ENCODE measurements at regions not wholly inside any gene's neighbourhood (a gene's known extent, or its start where the extent isn't known, plus 50 kb on each side); places are given as distances from the start of the nearest gene placed in this dataset.

- ChIA-PET POLR2A (no interaction called here), CTCF (no interaction called here)
- BruUV-seq (replicated peaks) = no TSS peak
- Histone ChIP-seq H3K4me3 (ENCODE audit: low read depth in 2 of 2, low read length in 2 of 2) (no peak overlapping the region), H3K4me1 (ENCODE audit: control insufficient read depth, insufficient read depth, low read length) (no peaks in the 10 kb centered on the region; the same call in 1 of the 2 replicates), H3K9me3 (ENCODE audit: control insufficient read depth, insufficient read depth, low read depth, low read length) (no peaks in the 10 kb centered on the region), H3K27me3 (ENCODE audit: control insufficient read depth, insufficient read depth, low read length) (no peaks in the 10 kb centered on the region), H3K27ac (ENCODE audit: low read length) (no peak overlapping the region), H3K36me3 (ENCODE audit: control insufficient read depth, insufficient read depth, low read length) (no peaks in the 10 kb centered on the region)
- no peak for TF ChIP-seq TCF7L2 (IDR thresholded peaks at IDR 0.05; ENCODE audit: low read depth, low read length)
- TF ChIP-seq SIN3A (IDR thresholded peaks at IDR 0.05; ENCODE audit: borderline replicate concordance, insufficient read depth, low read depth, low read length) = no peak
- TF ChIP-seq REST (IDR thresholded peaks at IDR 0.05; ENCODE audit: insufficient read depth in 1 of 2, low read depth in 2 of 2, low read length in 1 of 2) = no peak
- no peak for TF ChIP-seq POLR2AphosphoS5 (IDR thresholded peaks at IDR 0.05; ENCODE audit: low read depth, low read length)
- TF ChIP-seq CTCF (IDR thresholded peaks at IDR 0.05) = no peak
- intact Hi-C loops (cut with micrococcal nuclease; ENCODE audit: unreplicated experiment) = no loop called here
- DNase-seq (ENCODE audit: low read depth, low spot score) (no peak), ATAC-seq (no peak)
- in situ Hi-C loops (cut with HindIII; ENCODE audit: low pct_unique_long_range_greater_than_20kb, low sequenced_read_pairs) = no loop called here
Observed at GRCh38 chr6:9581155-9581554, 833.7 kb downstream of the TFAP2A start.

- ChIA-PET CTCF (no interaction called here), POLR2A (no interaction called here)
- Histone ChIP-seq H3K4me3 (ENCODE audit: low read depth in 2 of 2, low read length in 2 of 2) (no peak overlapping the region), H3K27ac (ENCODE audit: low read length) (no peak overlapping the region), H3K27me3 (ENCODE audit: control insufficient read depth, insufficient read depth, low read length) (no peaks in the 10 kb centered on the region), H3K36me3 (ENCODE audit: control insufficient read depth, insufficient read depth, low read length) (no peaks in the 10 kb centered on the region), H3K9me3 (ENCODE audit: control insufficient read depth, insufficient read depth, low read depth, low read length) (no peaks in the 10 kb centered on the region), H3K4me1 (ENCODE audit: control insufficient read depth, insufficient read depth, low read length) (no peaks in the 10 kb centered on the region)
- DNase-seq (ENCODE audit: low read depth, low spot score) (no peak), ATAC-seq (no peak)
- intact Hi-C loops (cut with micrococcal nuclease; ENCODE audit: unreplicated experiment) (no loop called here), in situ Hi-C loops (cut with HindIII; ENCODE audit: low pct_unique_long_range_greater_than_20kb, low sequenced_read_pairs) (no loop called here)
- no peak for TF ChIP-seq POLR2AphosphoS5 (IDR thresholded peaks at IDR 0.05; ENCODE audit: low read depth, low read length)
- no peak for TF ChIP-seq REST (IDR thresholded peaks at IDR 0.05; ENCODE audit: insufficient read depth in 1 of 2, low read depth in 2 of 2, low read length in 1 of 2)
- TF ChIP-seq SIN3A (IDR thresholded peaks at IDR 0.05; ENCODE audit: borderline replicate concordance, insufficient read depth, low read depth, low read length) = no peak
- TF ChIP-seq TCF7L2 (IDR thresholded peaks at IDR 0.05; ENCODE audit: low read depth, low read length) = no peak
- TF ChIP-seq CTCF (IDR thresholded peaks at IDR 0.05) = no peak
- no TSS peak for BruUV-seq (replicated peaks)
Observed at GRCh38 chr6:9576521-9576920, 838.4 kb downstream of the TFAP2A start.

Data from Panc1 (cell line).